HEK293 (cell line): ENCODE measurements at regions not wholly inside any gene's neighbourhood (a gene's known extent, or its start where the extent isn't known, plus 50 kb on each side); places are given as distances from the start of the nearest gene placed in this dataset.

Source experiments
- CTCF ChIP-seq: fragments of 450-650 bp; formaldehyde crosslinking; IDR thresholded peaks from 2 replicates; pipeline ENCODE4 v1.5.1; 2016; ENCODE audit warnings: missing biosample characterization, missing genetic modification characterization
- HOXA7 ChIP-seq: sonication (generic); formaldehyde crosslinking; IDR thresholded peaks from 2 replicates; pipeline ENCODE4 v1.8.1; 2022; ENCODE audit warnings: missing genetic modification reagents, borderline replicate concordance
- MYNN ChIP-seq: fragments of 450-650 bp; formaldehyde crosslinking; IDR thresholded peaks from 2 replicates; pipeline ENCODE4 v1.5.1; 2016; ENCODE audit warnings: missing biosample characterization, missing genetic modification characterization, borderline replicate concordance
- PRDM4 ChIP-seq: fragments of 450-650 bp; formaldehyde crosslinking; IDR thresholded peaks from 2 replicates; pipeline ENCODE4 v1.5.1; 2017; ENCODE audit warnings: missing biosample characterization, missing genetic modification characterization
- REST ChIP-seq: fragments of 450-650 bp; formaldehyde crosslinking; IDR thresholded peaks from 2 replicates; pipeline ENCODE4 v1.5.1; 2016; ENCODE audit warnings: missing biosample characterization, missing genetic modification characterization
- ZNF76 ChIP-seq: fragments of 450-650 bp; formaldehyde crosslinking; IDR thresholded peaks from 2 replicates; pipeline ENCODE4; 2016; ENCODE audit warnings: low read depth, missing biosample characterization, missing genetic modification characterization, borderline replicate concordance
- ZSCAN30 ChIP-seq: fragments of 450-650 bp; IDR thresholded peaks from 2 replicates; pipeline ENCODE4 v1.5.1; 2018; ENCODE audit warnings: missing biosample characterization, mild to moderate bottlenecking, missing genetic modification characterization, moderate library complexity

GRCh38 chr2:41061356-41061755, 609.5 kb upstream of the SLC8A1 start:
- no peak for TF ChIP-seq ZSCAN30 (tag by site-specific recombination)
- no peak for TF ChIP-seq HOXA7 (CRISPR knock-in tag)
- TF ChIP-seq CTCF (tag by site-specific recombination) = no peak
- TF ChIP-seq REST (tag by site-specific recombination) = no peak
- no peak for TF ChIP-seq MYNN
- TF ChIP-seq ZNF76 (tag by site-specific recombination) = no peak
- TF ChIP-seq PRDM4 = no peak
